ENCODE measurements at regions not wholly inside any gene's neighbourhood (a gene's known extent, or its start where the extent isn't known, plus 50 kb on each side); places are given as distances from the start of the nearest gene placed in this dataset.

GRCh38 chr4:174438711-174439110 lies 83.6 kb downstream of the HPGD start:
- TF ChIP-seq TAF1 (IDR thresholded peaks at IDR 0.05; ENCODE audit: low read depth) (no peak), CEBPB (IDR thresholded peaks at IDR 0.05) (no peak), RAD21 (IDR thresholded peaks at IDR 0.05; ENCODE audit: low read depth) (no peak), YY1 (IDR thresholded peaks at IDR 0.05; ENCODE audit: low read depth) (no peak)

All from Ishikawa (cell line).